NCI-H1694 (cell line): ENCODE measurements at regions not wholly inside any gene's neighbourhood (a gene's known extent, or its start where the extent isn't known, plus 50 kb on each side); places are given as distances from the start of the nearest gene placed in this dataset.

Experiments used
- DNase-seq: peaks from one replicate; lab custom pipeline; 2025; lab: John Stamatoyannopoulos, UW

GRCh38 chr3:68467465-68467864 lies 464.9 kb downstream of the TAFA4 start:
- DNase-seq = no peak

GRCh38 chr3:68458581-68458980 lies 473.8 kb downstream of the TAFA4 start:
- DNase-seq = no peak

- DNase-seq = no peak
Observed at GRCh38 chr3:68448510-68449383, 483.6 kb downstream of the TAFA4 start.

GRCh38 chr3:68447885-68448284 lies 484.5 kb downstream of the TAFA4 start:
- no peak for DNase-seq

DNA sequence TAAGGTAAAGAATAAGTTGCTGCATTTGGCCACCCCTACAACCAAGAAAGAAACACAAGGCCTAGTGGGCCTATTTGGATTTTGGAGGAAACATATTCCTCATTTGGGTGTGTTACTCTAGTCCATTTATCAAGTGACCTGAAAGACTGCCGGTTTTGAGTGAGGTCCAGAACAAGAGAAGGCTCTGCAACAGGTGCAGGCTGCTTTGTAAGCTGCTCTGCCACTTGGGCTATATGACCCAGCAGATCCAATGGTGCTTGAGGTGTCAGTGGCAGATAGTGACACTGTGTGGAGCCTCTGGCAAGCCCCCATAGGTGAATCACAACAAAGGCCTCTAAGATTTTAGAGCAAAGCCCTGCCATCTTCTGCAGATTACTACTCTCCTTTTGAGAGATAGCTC lies 491.3 kb downstream of the TAFA4 start:
- DNase-seq = no peak

GRCh38 chr3:68436619-68437401 lies 495.5 kb downstream of the TAFA4 start:
- DNase-seq = no peak

DNA sequence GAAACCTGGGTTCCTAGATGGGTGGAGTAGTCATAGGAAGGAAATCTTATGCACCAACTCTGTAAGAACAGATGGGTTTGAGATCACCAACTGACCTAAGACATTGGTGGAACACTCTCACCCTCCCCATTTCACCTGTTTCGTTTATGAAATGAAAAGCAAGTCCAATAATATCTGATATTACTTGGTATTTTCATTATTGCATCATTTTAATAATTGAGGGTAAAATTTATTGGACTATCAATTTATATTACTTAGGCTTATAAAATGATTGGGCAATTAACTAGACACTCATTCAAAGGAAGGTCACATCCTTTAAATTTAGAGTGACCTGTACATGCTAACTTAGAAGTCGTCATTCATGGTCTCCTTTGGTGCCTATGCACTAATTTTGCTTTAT lies 503.9 kb downstream of the TAFA4 start:
- no peak for DNase-seq

DNA sequence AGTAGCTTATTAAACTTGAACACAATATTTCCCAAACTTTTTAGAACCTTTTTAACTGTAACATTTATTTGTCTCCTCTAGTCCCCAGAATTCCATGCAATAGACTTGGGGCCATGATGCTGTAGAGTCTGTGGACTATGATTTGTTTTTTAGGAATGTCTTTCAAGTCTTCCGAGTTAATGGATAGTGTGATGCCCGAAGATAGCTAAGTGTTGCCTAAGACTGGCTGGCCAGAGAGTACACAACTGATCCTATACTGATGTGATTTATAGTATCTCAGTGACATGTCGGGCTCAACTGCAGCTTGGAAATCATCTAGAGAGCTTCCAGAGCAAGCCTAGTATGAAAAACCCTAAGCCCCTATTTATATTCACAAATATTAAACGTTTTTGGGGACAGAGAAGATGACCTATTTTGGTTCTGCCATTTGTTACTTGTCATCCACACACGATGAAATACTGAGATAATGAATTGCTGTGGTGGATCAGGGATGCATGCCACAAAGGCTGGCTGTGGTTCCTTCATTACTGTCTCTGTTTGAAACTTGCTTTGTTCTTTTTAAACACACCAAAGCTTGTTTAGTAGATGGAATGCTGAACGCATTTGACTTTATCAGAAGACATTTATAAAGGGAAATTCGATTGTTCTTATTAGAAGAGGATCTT lies 507.4 kb downstream of the TAFA4 start:
- DNase-seq = no peak

DNA sequence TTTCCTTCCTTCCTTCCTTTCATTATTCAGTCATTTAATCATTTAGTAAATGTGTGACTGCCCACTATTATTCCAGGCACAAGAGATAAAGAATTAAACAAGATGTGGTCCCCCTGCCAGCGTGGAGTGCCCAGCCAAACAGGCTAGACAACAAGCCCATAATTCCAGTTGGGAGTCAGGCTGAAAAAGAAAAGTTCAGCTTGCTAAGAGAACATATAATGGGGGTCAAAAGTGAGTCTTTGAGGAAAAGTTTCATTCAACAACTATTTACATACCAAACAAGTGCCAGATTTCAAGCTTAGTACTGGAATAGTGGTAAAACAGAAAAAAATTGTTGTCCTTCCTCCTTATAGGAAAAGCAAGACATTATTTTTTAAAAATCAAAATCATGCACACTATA lies 523.7 kb downstream of the TAFA4 start:
- no peak for DNase-seq

GRCh38 chr3:68403741-68404140 lies 528.6 kb downstream of the TAFA4 start:
- no peak for DNase-seq

DNA sequence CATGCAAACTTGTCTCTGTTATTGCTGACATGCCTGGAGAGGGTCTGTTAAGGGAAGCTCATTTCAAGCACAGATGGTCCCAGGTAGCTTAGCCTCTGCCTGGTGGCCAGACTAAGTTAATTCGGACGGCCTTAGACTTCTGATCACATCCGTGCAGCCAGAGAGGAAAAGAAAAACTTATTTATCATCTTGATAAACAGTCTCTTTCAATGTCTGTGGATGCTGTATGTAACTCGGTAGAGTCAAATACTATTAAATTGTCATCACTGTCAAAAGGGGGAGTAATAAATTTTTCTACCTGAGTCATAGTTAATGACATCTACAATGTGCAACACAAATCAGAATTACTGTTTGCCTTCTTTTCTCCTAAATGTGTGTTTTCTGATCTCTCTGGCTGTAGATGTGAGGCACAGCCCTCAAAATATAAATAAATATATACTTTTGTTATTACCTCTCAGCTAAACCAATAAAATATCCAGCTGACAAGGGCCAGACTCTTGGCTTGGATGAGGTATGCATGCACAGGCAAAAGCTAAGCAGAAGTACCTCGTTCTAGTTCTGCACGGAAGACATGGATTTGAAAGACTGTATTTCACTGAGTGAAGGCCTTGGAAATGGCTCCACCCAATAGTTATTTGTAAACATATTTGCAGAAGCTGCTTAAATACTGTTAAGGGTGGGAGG lies 530.0 kb downstream of the TAFA4 start:
- DNase-seq = no peak

DNA sequence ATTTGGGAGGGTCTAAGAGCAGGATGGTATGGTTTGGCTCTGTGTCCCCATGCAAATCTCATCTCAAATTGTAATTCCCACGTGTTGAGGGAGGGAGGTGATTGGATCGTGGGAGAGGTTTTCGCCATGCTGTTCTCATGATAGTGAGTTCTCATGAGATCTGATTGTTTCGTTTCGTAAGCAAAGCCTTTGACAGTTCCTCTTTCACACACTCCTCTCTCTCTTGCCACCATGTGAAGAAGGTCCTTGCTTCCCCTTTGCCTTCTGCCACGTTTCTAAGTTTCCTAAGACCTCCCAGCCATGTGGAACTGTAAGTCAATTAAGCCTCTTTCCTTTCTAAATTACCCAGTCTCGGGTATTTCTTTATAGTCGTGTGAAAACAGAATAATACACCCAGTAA lies 553.7 kb downstream of the TAFA4 start:
- no peak for DNase-seq

- no peak for DNase-seq
Observed at GRCh38 chr3:68373727-68374126, 558.6 kb downstream of the TAFA4 start.

GRCh38 chr3:68363796-68364195 lies 568.6 kb downstream of the TAFA4 start:
- no peak for DNase-seq

GRCh38 chr3:68360492-68360891 lies 571.9 kb downstream of the TAFA4 start:
- DNase-seq = no peak

GRCh38 chr3:68345781-68346180 lies 586.6 kb downstream of the TAFA4 start:
- no peak for DNase-seq

DNA sequence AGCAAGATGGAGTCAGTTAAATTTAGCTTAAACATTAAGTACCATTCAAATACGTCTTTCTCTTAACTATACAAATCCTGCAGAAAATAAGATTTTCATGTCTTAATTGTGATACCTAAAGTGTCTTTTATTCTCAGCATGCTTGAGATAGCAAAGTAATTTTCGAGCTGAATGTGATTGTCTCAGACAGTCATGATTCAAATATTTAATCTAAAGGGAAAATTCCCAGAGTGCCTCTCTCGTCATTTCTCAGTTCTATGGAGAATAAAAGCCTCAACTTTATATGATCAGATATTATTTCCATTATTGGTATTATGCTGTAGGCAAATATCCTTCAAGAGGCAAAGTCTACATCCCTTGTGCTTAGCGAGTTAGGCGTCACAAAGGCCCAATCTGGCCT lies 589.9 kb downstream of the TAFA4 start:
- no peak for DNase-seq

GRCh38 chr3:68336042-68336441 lies 596.3 kb downstream of the TAFA4 start:
- DNase-seq = no peak

- no peak for DNase-seq
Observed at GRCh38 chr3:68334367-68334986, 597.9 kb downstream of the TAFA4 start.

GRCh38 chr3:68328049-68328448 lies 604.3 kb downstream of the TAFA4 start:
- no peak for DNase-seq

DNA sequence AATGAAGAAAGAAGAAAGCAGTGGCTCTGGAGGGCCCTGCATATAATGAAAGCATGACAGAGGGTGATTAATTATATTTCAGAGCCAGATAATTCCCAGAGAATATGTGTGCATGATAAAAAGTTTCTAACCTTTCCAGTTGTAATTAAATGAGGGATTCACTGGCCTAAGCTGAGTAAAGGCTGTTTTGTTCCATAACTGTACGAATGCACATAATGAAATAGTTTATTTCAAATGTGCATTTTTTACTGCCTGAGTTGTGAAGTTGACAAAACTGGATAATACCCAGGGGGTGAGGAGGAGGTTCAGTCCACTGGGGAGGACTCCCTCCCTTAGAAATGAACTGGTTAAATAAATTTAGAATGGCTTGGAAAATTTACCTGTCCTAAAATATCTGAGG lies 616.4 kb downstream of the TAFA4 start:
- no peak for DNase-seq

DNA sequence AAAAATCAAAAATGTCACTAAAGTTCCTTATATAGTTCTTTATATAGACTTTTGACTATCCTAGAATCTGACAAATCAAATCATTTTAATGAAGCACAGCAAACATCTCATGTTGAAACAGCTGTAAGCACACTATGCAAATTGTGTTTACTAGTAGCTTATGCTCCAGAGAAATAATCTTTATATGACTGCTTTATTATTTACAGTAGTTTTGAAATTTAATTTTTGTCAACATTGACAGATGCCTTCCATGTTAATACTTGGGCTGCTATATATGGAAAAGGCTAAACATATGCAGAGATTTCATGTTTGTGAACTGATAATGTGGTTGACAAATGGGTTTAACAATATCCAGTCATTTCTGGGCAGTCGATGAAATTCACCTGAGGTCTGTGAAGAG lies 616.8 kb downstream of the TAFA4 start:
- no peak for DNase-seq
